GM19438 (cell line): ENCODE measurements at regions not wholly inside any gene's neighbourhood (a gene's known extent, or its start where the extent isn't known, plus 50 kb on each side); places are given as distances from the start of the nearest gene placed in this dataset.

ENCODE experiments used
- ATAC-seq: cut with Tn5 transposase; IDR thresholded peaks from one replicate; pipeline ENCODE4 v1.9.1; 2021; ENCODE audit warnings: low read depth; ENCODE audit not compliant: unreplicated experiment

DNA sequence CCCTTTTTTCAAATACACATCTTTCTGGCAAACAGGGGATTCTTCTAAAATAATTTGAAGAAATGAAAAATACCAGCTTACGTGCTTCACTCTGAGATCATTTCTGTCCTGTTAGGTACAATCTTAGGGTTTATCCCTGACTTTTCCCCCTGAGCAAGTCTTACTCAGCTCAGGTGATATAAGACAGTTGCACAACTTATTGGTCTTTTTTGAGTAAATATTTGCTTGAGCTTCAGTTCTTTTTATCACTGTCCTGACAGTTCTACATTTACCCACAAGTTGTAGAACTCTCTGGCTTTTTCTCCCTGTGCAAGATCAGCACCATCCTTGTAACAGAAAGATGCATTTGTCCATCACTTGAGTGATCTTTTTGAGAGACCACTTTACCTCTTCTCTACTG is 84.9 kb downstream of the MID1IP1 start:
- ATAC-seq: no peak

DNA sequence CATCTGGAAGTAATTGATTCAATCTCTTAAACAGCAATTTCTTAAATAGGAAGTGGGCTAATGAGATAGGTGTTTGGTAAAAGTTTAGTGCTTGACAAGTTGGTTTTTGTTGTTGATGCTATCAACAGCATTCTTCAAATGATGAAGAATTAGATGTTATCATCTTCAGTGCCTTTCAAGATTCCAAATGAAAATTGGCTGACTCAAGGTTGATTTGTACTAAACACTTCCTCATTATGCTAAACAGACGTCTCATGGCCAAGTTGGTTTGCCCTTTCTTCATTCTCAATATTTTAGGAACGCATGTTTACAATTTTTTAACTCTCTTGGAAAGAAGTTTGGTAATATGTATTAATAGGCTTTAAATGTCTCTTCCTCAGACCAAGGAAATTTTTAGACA is 86.0 kb downstream of the MID1IP1 start:
- no peak for ATAC-seq

DNA sequence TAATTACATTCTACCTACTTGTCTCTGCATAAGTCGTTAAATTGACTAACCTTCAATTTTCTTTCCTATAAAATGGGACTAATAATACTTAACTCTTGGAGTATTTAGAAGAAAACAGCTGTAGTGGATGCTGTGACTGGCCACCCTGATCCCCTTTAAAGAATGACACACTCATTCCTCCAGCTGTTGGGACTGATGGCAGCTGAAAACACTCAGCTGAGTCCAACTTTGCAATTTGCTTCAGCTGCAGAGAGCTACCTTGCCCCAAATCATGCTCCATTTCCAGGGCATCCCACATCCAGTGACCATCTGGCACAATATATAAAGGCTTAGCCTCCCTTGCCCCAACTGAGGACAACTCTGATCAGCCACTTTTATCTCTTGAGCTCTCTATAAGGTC is 89.1 kb downstream of the MID1IP1 start:
- no peak for ATAC-seq

DNA sequence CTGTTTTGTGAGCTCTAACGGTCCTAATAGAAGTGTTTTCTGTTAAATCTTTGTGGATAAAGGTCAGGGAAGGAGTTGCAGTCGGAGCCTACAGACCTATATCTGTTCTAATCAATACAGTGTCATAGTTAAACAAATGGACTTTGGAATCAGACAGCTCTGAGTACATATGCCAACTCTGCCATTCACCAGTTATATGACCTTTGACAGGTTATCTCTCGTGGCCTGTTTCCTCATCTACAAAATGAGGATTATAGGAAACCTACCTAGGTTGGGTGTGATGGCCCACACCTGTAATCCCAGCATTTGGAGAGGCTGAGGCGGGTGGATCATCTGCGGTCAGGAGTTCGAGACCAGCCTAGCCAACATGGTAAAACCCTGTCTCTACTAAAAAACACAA is 89.7 kb downstream of the MID1IP1 start:
- no peak for ATAC-seq

DNA sequence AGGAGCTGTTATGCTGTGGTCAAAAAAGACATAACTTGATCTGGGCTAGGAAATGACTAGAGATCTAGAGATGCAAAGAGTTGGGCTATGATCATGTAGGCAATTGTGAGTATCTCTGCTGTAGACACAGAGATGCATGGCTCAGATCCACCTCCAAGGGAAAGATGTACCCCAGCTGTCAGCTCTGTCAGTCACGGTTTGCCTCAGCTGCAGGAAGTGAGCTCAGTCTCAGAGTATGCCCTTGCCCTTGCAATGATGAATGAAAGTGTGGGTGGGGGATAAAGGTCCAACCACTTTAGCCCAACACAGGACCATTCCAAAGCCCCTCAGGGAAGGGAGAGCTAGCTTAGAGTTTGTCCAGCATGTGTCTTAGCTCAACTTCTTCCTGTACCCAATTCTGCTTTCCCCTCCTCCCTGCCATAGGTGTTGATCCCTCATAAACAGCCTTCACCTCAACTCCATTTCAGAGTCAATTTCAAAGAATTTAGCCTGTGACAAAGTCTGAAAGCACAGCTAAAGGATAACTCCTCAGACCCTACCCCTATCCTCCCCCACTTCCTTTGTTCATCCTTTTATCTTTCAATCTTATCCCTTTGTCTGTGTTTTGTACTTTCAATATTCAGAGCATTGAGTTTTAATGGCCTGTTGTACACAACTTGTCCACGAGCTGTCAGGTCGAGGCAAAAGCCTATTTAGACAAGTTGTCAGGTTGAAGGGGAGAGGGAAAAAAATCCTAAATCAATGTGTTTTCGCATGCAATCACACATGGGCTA is 90.6 kb downstream of the MID1IP1 start:
- ATAC-seq: peak; percentile 88

DNA sequence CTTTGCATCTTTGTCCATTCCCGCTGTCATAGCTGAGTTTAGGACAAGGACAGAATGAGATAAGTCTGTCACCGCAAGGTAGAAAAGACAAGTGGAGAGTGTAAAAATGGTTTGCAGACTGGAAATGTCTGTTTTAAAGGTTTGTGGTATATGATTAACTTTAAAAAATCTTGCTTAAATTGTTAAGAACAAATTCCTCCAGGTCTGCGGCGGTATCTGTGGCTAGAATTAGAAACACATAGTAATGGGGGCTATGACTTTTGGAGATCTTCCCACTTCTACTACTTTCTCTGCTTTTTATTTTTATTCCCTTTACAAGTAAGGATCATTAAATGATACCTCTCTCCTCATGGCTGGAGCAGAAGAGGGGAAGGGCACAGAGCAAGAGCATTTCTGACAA is 92.2 kb downstream of the MID1IP1 start:
- no peak for ATAC-seq

DNA sequence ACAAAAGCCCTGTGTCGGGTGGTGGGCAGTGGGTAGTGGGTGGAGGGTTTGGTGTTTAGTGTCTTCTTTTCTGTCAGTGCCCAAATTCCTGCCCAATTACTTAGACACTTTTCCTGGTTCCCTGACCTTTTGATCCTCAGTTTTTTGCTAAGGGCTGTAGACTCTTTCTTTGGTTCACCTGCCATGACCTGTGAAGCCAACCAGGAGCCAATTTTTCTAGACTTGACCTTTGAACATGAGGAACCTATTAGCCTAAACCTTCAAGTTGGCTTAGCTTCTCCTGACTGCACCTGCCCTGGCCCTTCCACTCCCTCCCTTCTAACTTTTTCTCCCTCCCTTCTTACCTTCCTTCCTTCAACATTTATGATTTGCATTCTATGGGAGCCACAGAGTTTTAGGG is 94.5 kb downstream of the MID1IP1 start:
- no peak for ATAC-seq

DNA sequence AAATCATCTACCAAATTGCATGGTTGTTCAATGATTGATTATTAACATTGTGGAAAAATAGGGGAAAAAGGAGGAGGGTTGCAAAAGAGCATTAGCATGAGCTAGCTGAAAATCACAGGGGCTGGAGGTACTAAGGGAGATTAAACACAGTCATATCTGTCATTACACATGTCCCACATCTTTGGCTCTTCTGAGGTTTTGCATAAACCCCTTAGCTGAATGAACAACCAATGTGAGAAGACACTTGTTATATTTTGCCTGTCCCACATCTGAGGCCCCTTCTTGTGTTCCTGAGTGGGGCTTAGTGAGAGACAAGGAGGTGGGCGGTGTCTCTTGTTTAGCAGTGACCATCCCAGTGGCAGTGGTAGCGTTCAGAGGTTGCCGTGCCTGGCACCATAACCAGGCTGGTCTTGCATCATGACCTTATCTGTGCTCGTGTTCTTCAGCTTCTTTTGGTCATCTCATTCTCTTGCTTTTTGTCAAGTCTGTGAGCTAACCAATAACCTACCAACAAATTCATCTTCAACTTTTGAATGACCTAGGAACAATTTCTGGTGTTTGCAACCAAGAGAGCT is 95.6 kb downstream of the MID1IP1 start:
- no peak for ATAC-seq

DNA sequence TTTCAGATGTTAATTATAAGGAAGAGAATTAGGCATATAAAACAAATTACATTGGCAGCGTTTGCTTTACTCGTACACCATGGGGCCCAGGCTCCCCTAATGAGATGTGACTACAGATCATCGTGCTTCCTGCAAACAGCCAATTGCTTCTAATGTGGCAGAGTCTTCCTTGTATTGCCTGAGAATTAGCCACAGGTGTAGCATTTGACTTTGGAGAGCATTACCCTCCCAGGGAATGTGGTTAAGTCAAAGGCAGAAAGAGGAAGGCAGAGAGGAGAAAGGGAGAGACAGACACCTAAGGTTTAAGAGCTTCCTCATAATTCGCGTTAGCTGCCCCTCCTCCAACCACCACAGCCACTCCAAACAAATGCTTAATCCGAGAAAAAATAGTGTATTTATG is 97.0 kb downstream of the MID1IP1 start:
- ATAC-seq: no peak

DNA sequence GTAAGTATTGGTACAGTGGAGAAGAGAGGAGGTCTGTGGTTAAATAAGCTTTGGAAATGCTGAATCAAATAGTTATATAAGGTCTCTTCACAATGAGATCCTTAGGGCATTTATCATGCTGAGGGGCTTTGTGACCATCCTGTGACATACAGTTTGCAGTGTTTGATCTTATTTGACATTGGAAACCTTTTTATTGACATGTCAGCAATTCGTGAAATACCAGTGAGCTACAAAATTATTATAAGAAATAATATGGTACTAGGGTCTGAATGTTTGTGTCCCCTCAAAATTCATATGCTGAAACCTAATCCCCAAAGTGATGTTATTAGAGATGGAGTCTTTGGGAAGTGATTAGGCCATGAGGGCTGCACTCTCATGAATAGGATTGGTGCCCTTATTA is 98.4 kb downstream of the MID1IP1 start:
- no peak for ATAC-seq

DNA sequence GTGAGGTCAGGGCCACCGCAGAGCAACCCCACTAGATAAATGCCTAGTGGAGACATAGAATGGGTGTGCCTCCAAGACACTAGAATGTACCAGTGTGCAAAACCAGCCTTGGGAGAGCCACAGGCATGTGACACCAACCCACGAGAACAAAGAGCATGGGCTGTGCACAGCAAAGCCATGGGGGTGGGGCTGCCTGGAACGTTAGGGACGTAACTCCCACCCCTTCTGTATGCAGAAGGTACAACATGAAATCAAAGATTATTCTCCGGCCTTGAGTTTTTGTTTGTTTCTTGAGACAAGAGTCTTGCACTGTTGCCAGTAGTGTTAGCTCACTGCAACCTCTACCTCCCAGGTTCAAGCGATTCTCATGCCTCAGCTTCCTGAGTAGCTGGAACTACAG is 99.5 kb downstream of the MID1IP1 start:
- no peak for ATAC-seq

DNA sequence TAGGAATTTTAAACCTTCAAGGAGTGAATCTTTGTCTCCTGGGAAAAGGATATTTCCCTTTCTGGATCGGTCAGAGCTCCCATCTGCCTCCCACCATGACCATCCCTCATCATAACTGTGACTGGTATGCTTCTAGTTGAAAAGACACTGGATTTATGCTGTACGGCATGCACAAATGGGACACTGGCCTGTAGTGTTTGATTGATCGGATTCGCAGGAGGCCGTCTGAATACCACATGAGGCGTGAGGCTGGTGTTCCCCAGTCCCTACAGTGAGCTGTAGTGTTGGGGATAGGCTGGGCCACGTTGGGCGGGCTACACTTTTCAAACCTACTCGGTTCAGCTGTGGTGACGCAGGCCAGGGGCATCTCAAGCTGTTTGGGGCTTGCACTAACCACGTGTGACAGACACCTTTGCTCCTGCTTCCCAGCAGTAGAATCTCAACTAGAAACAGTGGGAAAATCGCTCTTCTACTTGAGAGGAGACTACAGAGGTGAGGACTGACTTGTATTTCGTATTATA is 101.8 kb downstream of the MID1IP1 start:
- ATAC-seq: no peak

DNA sequence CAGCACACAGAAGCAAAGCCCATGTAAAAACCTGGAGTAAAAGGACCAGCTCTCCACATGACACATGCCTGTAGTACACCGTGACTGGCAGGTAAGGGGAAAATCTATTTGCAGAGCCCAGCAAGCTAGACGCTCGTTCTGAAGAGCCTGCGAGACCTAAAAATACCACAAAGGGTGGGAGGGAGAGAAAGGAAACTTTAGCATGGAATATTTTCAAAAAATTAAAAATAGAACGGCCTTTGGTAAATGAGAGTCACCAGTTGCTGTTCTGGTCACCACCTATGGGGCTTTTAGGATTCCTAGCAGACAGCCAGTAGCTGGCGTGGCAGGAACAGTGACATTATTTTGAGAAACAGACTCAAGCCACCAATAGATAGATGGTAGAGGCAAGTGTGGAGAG is 115.5 kb downstream of the MID1IP1 start:
- ATAC-seq: no peak

DNA sequence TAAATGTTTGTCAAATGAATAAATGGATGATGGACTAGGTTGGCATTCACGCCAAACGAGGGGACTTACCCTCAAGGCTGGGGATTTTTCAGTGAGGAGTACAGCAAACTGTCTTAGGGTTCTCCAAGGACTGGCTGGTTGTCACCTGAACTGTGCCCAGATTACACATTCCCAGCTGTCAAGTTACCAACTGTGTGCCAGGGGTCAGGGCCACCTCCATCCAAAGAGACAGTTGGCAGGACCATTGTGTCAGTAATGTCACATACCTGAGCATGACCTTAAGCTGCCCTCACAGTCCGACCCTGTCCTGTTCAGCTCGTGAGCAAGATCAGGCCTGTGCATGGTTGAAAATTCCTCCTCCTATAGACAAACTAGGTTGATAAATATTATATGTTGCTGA is 116.7 kb downstream of the MID1IP1 start:
- no peak for ATAC-seq

DNA sequence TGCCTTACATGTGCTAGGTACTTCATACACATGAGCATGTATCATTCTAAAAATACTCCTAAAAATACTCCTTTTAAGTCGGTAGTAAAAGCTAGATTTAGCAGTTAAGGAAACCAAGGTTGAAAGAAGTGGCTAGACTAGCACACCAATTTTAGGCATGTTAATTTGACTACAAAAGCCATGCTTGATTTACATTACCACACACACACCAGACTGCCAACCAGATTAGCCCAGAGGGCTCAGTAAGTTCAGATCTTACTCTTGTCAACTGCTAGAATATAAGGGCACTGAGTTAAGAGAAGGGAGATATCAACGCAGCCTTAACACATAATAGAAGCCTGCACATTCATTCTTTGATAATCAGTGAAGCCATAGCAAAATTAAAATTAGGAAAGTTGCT is 117.9 kb downstream of the MID1IP1 start:
- no peak for ATAC-seq

DNA sequence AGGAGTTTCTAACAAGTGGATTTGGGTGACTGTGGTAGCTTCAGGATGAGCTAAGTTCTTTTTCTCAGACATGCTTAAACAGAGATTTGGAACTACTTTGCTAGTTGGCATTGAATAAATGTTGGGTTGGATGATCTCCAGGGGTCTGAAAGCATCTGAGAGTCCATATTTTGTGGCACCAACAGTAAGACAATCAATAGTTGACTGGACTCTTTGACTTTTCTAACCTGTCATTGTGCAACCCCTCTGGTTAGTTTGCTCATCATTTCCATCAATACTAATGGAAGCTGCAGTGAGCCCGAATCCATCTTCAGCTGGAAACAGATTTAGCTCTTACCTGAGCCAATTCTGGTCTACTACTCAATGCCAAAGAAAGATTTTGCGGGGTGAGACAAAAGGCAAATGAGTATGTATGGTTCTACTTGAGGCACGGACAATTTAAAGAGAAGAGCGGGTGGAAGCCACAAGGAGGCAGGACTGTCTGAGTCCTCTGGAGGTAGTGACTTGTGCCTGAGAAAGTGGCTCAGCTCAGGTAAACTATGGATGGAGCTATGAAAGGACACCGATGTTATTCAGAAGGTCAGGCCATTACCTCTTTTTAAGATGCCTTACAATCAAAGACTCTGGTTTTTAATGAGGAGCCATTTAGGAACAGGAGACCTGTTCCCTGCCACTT is 118.7 kb downstream of the MID1IP1 start:
- ATAC-seq: no peak

DNA sequence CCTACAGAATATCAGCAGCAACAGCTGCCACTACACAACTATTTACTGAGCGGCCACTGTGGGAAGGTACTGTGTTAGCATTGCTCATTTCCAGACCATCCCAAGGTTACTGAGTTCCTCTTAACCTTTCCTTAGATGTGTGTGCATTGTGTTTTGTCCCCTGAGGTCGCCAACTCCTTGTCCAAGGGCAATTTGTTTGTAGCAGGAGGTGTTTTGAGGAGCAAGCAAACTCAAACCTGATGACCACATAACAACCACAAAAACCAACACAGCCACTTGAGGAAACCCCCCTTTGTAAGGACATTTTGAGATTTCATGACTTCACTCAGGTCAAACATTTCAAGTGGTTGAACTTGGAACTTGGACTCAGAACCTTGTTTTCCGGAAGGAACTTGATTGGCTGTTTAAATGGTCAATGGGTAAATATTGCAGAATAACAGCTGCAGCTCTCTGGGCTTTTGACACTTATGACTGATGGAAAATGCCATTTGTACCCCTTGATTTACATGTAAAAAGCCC is 122.3 kb downstream of the MID1IP1 start:
- peak; percentile 51 for ATAC-seq

DNA sequence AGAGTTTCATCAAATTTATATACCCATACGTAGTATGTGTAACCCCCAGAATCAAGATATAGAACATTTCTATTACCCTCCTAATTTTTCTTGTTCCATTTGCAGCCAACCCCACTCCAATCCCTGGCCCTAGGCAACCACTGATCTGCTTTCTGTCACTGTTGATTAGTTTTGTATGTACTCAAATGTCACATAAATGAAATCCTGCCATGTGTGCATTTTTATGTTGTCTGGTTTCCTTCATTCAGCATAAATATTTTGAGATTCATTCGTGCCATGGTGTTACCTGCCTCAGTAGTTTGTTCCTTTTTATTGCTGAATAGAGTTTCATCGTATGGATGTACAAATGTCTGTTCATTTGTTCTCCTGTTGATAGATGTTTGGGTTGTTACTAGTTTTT is 126.3 kb downstream of the MID1IP1 start:
- no peak for ATAC-seq

DNA sequence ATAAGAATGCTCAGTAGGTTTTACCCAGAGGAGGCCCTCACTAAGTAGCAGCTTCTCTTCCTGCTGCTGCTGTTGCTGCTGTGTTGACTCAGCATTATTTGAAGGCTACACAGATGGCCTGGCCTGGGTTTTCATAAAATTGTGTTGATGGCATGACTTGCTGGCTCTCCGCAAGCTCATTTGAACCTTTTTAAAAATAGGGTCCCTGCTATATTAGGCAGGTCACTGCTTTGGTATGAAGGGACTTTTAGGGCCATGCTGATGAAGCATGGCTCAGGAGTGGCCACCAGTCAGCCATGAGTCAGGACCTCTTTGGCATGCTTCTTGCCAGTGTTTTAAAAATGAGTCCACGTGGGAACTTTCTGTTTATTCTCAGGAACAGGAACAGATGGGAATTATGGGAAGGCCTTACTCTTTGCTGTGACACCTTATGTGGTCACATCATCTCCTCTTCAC is 128.7 kb downstream of the MID1IP1 start:
- no peak for ATAC-seq

DNA sequence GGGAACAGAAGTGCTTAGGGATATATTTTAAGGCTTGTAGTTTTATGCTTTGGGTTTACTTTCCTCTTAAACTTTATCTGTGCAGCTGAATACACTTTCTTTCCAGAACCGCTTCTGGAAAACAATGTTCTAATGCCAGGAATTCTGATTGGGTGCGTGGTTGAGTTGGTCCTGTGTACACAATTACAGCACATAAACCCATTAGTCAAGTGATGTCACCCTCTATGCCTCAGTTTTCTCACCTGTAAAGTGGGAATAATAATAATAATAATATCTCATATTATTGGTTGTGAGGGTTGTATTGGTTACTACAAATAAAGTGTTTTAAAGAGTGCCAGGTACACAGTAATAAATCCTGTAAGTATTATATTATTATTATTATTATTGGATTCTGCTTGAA is 129.2 kb downstream of the MID1IP1 start:
- no peak for ATAC-seq

DNA sequence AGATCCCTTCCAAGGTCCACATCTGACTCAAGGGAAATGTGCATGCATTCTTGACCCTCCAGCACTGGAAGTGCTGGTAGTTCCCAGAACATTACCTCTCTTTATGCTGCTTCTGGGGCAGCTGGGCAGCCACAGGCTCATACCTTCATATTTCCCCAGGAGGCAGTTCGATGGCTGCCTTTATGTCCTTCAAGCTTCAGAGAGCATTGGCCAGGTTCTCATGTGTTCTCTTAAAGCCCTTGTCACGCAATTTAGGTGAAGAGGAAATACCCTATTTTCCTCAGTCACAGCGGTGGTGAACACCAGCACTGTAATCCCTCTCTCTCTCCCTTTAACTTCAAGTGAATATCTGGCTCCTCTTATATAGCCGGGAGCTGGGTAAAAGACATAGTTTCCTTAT is 134.3 kb downstream of the MID1IP1 start:
- ATAC-seq: no peak
